C1 segment of cervical spinal cord (tissue), 14 donors: ENCODE measurements at regions not wholly inside any gene's neighbourhood (a gene's known extent, or its start where the extent isn't known, plus 50 kb on each side); places are given as distances from the start of the nearest gene placed in this dataset.

Source experiments
- DNase-seq, 14 donors: peaks; one replicate each; lab custom pipeline; 2025; lab: John Stamatoyannopoulos, UW

DNA sequence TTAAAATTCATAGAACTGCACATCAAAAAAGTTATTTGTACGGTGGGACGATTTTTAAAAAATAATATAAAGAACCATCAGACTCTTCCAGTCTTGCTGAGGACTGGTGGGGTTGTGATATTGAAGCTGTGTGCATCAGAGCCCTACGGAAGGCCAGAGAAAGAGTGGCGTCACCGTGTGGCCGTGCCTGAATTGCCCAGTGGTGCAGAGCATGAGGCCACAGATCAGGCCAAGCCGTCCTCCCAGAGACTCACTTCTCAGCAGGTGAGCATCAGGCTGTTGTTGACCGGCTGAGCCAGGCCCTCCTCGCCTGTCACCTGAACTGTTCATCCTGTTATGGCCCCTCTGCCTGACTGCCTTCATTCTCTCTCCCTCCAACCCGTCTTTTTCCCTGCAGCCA is 1013.9 kb downstream of the TBC1D22A start:
- DNase-seq = no peak

DNA sequence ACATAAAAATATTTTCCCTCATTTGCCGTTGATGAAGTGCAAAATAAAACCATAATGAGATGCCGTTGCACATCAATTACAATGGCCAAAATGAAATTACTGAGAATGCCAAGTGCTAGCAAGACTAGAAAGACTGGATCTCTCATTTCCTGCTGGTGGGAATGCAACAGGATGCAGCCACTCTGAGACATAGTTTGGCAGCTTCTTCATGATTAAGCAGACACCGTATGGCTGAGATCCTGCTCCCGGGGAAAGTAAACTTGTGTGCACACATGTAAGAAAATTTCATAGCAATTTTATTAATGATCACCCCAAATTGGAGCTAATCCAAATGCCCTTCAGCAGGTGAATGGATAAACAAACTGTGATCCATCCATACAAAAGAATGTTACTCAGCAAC is 1013.2 kb downstream of the TBC1D22A start:
- peak in 1 of 14 donors; percentile 25 for DNase-seq

DNA sequence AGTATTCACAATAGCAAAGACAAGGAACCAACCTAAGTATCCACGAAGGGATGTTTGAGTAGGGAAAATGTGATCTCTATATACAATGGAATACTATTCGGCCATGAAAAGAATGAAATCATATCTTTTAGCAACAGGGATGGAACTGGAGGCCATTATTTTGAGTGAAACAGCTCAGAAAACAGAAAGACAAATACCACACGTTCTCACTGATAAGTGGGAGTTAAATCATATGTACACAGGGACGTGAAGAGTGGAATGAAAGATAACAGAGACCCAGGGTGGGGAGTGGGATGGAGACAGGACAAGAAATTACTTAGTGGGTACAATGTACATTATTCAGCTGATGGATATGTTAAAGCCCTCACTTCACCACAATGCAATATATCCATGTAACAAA is 1012.7 kb downstream of the TBC1D22A start:
- DNase-seq = no peak

DNA sequence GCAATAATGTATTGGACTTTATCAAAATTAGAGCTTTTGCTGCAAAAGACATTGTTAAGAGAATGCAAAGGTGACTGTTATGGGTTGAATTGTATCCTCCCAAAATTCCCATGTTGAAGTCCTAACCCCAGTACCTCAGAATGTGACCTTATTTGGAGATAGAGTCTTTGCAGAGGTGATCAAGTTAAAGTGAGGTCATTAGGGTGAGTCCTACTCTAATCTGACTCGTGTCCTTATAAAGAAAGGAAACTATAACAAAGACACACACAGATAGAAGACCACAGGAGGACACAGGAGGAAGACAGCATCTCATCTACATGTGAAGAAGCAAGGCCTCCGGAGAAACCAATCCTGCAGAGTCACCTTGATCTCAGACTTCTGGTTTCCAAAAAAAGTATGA is 1011.2 kb downstream of the TBC1D22A start:
- no peak for DNase-seq

DNA sequence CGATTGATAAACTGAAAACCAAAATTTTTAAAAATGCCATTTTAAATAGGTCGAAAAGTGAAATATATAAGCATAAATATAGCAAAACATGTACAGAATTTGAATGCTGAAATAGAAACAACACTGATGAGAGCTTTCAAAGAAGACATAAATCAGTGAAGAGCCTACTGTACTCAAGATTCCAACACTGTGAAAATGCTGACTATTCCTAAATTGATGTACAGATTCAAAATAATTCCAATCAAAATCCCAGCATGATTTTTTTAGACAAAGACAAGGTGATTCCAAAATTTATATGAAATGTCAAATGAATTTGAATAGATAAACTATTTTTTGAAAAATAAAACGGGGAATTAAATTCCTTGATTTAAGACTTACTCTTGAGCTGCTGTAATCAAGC is 1010.4 kb downstream of the TBC1D22A start:
- no peak for DNase-seq

DNA sequence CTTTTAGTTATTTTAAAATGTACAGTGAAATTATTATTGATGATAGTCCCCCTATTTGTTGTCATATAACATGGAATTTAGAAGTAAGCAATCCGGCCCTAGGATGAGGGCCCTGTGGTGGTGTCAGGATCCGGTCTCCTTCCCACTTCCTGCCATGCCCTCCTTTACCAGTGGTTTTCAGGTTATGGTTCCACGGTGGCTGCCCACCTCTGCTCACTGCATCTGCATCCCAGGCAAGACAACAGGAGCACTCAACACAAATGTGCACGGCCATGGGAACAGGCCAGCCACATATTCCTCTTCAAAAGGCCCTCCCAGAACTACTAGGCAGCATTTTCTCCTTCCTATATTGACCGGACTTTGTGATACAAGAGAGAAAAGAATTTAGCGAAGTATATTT is 1007.2 kb downstream of the TBC1D22A start:
- DNase-seq = no peak

DNA sequence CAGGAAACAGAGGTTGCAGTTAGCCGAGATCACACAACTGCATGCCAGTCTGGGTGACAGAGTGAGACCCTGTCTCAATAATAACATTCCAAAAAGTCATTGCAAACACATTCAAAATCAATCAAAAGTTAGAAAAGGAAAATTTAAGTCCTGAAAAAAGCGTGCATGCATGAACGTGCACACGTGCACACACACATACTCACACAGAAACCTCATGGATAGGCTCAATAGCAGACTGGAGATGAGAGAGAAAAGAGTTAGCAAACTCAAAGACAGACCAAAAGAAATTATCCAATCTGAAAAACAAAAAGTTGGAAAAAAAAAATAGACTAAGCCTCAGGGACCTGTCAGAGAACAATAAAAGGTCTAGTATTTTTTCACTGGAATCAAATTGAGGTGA is 1005.6 kb downstream of the TBC1D22A start:
- no peak for DNase-seq

DNA sequence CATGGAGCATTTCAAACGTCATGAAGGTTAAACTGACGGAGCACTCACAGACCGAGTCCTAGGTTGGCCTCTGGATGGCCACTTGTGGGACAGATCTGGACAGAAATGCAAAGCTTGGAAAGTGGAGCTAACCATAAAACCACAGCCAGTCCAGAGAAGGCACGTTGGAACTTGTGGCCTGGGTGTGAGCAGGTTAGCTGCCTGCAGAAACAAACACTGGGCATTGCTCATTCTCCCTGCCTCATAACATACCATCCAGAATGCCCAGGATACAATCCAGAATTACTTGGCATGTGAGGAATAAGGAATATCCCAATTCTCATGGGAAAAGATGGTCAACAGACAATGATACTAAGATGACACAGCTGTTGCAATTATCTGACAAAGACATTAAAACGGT is 1005.0 kb downstream of the TBC1D22A start:
- DNase-seq = no peak

DNA sequence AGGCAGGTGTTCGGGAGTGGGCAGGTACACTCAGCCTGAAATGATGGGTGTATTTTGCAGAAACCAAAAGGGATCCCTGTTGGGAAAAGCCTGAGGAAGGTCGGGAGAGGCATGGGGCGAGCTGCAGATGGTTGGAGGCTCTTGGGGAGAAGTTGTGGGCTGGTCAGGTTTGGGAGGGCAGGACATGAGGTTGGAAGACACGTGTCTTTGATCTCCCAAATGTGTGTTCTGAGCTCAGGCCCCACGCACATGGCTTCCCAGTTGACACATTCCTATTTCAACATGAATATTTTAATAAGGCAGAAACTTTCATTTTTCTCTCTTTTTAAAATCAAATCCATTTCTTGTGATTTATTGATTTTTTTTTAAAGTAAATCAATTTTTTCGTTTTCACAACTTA is 1003.3 kb downstream of the TBC1D22A start:
- no peak for DNase-seq

DNA sequence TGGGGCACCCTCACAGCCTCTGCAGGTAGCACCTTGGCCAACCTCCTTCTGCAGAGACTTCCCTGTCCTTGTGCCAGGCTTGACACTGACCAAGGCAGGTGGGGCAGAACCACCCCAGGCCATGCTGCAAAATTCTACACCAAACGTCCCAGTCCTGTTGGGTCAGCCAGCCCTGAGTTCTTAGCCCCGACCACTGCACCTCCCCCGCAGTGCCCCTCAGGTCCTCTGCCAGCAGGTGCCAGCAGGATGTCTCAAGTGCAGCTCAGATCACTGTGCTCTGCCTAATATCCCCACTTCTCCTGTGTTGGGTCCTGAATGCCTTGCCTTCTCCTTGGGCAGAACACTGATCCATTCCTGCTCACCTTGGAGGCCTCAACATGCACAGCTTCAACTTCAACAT is 999.7 kb downstream of the TBC1D22A start:
- DNase-seq = no peak

DNA sequence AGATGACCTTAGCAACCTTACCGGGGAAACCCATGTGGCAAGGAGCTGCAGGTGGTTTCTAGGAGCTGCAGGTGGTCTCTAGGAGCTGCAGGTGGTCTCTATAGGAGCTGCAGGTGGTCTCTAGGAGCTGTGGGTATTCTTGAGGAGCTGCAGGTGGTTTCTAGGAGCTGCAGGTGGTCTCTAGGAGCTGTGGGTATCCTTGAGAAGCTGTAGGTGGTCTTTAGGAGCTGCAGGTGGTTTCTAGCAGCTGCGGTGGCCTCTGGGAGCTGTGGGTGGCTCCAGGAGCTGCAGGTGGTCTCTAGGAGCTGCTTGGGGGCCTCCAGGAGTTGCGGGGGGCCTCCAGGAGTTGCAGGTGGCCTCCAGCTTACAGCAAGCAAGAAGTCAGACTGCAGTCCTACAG is 997.5 kb downstream of the TBC1D22A start:
- no peak for DNase-seq

DNA sequence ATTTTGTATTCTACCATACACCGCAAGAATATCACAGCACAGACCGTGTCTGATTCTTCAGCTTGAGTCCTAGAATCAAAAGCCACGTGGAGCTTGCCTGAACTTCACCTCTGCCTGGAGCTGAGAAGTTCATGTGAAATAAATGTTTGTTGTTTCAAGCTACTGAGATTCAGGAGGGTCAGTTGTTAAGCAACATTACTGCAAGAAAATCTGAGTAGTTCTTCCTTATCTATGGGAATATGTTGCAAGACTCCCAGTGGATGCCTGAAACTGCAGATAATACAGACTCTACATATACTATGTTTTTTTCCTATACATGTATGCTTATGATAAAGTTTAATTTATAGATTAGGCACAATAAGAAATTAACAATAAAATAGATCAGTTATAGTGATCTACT is 995.3 kb downstream of the TBC1D22A start:
- no peak for DNase-seq

DNA sequence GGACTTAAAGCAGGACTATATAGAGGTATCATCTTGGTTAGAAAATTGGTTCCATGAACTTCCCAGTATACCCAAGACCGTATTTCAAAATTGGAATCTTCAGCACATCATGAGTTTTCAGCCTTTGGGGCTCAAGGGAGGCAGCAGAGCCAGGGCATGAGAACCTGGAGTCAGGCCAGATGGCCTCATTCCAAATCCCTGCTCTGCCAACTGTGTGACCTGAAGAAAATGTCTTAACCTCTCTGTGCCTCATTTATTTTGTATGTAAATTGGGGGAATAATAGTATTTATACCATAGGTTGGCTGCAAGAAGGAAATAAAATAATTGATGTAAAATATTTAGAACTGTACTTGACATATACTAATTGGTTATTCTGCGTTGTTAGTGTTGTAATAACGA is 987.6 kb downstream of the TBC1D22A start:
- DNase-seq = no peak

DNA sequence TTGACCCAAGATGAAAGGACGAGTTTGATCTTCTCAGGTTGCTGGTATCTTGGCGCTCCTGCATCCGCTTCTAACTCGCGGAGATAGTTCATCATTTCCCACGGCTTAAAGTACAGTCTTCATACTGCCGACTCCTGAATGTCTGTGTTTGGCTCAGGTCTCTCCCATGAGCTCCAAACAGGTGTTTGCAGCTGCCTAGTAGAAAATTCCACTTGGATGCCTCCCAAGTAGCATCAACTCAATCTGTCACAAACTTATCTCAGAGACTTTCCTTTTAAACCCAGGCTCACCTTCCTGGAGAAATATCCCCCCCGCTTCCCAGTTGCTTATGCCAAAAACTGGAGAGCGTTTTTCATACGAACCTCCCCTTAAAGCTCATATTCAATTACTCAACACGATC is 986.5 kb downstream of the TBC1D22A start:
- DNase-seq = no peak

DNA sequence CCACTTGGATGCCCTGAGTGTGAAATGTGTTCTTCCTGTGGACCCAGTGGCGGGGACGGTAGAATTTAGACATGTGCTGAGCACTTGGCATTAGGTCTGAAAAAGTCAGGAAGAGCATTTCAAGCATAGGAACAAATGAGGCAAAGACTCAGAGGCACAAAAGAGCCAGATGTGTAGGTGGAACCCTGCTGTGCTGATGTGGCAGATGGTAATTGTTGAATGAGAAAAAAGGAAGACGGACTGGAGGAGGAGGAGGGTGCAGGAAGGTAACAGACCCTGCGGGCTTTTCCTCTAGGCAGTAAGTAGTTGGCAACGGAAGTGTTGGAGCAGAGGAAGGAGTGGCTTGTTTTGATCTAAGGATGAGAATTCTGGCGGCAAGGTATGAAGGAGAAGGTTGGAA is 985.8 kb downstream of the TBC1D22A start:
- DNase-seq = no peak

DNA sequence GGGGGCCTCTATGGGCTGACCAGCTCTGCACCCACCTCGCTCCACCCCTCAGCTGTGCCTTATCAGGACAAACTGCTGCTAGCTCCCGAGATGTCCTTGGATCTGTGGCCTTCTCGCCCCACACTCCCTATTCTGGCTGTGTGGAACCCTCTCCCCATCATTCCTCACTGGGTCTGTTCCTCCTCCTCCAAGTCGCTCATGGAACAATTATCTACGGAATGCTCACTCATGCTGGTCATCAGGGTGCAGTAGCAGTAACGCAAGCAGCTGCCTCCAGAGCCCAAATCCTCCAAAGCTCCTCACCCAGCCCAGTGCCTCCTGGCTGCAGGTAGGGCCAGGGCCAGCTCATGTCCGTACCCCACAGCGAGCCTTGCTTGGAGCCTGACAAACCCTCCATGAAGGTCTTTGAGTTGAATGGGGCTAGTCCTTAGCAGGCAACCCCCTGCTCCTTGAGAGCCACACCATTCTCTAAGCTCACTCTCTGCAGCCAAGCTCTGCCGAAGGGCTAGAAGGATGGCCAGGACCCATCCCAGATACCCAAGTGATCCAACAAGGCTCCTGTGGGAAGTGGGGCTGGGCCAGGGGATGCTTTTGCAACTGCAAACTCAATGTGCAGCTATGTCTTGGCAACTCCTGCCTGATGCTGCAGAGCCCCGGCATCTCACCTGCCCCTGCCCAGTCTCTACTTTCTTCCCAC is 977.8 kb downstream of the TBC1D22A start:
- DNase-seq = no peak

DNA sequence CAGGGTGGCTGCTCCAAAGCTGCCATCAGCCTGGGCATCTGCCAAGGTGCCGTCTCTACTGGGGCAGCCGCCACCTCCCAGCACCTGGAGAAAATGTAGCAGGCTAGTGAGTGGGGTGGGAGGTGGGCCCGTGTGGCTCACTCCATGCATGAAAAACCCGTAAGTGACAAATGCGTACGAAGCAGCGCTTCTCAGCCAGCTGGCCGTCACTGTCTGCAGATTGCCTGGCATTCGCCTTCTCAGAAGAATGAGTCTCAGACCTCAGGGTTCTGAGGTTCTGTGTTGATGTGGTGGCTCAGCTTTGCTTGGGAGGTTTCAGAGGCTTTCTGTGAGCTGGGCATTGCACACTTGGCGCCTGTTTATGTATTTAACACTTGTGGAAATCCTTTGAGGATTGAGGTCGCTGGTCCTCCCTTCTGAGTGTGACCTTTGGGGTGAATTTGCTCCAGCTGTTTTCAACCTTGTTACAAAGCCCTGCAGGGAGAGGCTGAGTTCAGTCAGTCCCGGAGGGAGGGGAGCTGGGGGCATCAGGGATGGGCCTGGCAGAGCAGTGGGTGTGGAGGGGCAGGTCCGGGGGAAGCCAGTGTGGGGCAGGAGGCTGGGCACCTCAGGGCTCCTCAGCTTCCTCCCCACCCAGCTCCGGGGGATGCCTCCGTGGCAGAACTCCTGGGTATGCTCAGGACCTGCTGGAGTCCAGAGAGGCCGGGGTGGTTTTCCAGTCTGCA is 977.0 kb downstream of the TBC1D22A start:
- DNase-seq = no peak

DNA sequence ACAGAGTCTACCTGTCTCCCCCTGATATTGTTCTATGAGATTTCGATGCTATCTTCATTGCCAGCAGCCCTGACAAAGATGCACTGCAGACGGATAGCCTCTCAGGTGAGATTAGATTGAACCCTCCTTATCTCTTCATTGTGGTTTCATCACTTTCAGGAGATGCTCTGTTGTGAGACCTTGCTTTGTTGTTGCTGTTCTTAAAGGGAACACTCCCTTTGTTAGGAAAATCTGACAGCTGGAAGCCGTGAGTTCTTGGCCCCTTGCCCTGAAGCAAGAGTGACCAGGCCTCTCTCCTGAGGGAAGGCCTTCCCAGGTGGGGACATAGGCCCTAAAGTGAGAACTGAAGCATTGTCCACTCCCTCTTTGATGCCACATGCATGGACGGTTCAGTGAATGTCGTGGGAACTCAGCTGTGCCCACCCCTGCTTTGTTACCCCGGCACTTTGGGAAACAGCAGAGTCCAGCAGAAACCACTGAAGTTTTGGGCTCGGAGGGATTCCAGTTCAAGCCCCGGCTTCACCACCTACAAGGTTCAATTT is 976.1 kb downstream of the TBC1D22A start:
- DNase-seq = no peak

DNA sequence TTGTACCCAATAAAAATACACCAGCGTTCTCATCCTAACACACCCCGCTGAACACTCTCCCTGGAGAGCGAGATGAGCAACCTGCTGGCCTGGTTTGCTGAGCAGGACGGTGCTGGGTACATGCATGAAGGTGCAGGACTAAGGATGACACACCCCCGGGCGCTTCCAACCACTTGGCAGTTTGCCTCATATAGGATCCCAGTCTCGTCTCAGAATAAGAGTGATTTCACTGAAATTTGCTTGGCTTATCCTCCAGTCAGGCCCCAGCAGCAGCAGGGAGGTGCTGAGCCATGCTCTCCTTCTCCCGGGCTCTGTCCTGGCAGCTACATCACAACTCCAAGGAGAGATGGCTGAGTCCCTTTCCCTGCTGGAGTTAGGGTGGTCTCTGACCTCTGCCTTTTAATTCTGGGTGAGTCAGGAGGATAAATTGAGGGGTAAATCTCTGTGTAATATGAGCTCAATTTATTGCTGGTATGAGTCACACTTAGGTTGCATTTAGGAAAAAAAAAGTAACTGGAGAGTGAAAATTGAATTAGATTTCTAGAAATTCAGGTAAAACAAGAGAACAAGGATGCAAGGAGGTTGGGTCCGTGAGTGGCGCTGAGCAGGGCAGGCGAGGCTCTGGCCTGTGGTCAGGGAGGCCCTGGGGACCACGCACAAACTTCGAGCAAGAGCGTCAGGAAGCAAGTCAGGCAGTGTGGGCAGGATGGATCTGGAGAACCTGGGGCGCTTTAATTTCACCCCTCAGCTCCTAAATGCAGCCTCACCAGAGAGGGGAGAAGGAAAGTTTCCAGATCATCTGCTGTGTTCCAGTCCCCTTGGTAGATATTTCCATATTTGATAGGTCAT is 974.0 kb downstream of the TBC1D22A start:
- no peak for DNase-seq

DNA sequence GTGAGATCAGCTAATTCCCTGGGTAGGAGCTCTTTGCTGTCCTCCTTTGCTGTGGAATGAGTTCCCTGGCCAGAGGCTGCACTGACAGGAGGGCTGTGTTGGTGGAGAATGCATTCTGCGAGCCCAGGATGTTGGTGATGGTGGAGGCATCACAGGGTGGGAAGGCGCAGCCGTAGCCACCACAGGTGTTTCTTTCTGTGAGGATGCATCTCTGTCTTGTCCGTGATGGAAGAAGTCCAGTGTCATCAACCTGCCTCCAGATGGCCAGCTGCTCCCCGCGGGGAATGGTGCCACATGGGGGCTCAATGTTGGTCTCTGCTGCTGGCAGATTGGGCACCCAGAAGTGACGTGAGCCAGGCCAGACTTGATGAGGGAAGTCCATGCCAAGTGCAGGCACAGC is 972.1 kb downstream of the TBC1D22A start:
- peak in 1 of 14 donors; percentile 42 for DNase-seq

DNA sequence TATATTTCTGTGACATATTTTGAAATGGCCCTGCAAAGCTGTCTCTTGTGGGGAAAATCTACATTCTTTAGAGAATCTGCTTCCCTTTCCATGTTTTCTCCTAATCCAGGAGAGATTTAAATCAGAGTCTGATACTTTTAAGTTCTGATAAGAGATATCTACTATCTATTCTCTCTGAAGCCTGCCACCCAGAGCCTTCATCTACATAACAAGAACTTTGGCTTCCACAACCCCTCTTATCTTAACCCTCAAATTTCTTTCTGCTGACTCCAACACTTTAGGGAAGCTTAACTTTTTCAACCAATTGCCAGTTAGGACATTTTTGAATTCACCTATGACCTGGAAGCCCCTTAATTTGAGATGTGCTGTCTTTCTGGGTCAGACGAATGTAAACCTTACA is 965.2 kb downstream of the TBC1D22A start:
- no peak for DNase-seq

DNA sequence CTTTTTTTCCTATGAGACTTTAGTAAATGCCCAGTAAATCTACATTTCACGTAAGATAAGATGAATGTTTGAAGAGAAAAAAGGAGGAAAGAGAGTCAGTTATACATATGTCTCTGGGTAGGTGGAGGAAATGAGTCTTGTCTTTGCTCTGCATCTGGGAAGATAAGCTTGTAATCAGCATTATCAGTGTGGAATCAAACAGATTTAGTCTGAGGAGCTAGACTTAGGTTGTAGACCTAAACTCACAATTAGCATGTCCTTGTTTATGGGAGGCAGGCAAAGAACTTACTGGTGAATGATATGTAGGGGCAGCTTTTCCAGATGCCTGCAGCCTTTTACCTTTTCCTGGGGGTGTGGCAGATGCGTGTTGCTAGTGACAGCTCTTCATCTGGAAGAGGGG is 962.3 kb downstream of the TBC1D22A start:
- DNase-seq = no peak
